ENCODE measurements at regions not wholly inside any gene's neighbourhood (a gene's known extent, or its start where the extent isn't known, plus 50 kb on each side); places are given as distances from the start of the nearest gene placed in this dataset.

GRCh38 chr22:23516304-23516703 lies 63.8 kb downstream of the IGLL1 start:
- TF ChIP-seq CTCF (IDR thresholded peaks at IDR 0.05) (no peak), POLR2A (IDR thresholded peaks at IDR 0.05) (no peak), POLR2AphosphoS5 (IDR thresholded peaks at IDR 0.05) (no peak)

Measured in sigmoid colon (tissue), 4 donors.